NCI-H1694 (cell line): ENCODE measurements at regions not wholly inside any gene's neighbourhood (a gene's known extent, or its start where the extent isn't known, plus 50 kb on each side); places are given as distances from the start of the nearest gene placed in this dataset.

Source experiments
- DNase-seq: peaks from one replicate; lab custom pipeline; 2025; lab: John Stamatoyannopoulos, UW

DNA sequence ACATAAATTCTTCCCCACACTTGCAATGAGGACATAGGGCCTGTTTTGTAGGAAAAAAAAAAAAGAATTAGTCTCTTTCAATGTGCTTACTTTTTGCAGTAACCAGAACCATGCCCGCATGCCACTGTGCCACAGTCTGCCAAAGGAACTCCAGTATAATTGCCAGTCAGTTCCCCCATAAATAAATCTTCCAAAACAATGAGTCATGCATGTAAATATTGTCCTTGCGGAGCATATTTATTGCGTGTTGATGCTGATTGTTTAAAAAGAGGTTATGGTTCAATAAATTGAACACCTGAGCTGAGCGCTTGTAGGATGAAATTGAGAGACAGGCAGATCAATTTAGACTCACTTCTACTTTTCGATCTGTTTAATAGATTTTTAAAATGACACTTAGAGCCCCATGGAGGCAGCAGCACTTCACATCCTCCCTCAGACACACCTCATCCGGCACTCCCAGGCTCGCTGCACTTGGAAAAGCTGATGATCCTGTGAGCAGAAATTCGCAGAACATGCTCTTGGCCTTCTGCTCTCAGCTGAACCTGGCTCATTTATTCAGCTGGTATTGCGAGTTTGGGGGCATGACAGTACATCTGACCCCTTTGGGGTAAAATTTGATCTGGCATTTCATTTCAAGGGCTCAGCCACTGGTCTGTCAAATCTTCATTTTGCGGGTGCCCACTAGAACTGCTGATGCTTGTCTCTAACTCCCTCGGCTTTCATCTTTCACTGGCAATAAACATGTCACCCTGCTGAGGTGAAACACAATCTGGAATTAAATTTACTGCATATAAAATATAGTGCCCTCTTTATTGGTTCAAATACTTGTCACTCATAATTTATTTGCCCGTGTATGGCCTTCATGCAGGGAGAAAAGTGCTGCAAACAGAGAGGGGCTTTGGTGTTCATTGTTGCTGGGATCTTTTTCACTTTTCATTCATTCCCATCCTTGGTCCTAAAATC lies 371.1 kb upstream of the POU3F2 start:
- no peak for DNase-seq

DNA sequence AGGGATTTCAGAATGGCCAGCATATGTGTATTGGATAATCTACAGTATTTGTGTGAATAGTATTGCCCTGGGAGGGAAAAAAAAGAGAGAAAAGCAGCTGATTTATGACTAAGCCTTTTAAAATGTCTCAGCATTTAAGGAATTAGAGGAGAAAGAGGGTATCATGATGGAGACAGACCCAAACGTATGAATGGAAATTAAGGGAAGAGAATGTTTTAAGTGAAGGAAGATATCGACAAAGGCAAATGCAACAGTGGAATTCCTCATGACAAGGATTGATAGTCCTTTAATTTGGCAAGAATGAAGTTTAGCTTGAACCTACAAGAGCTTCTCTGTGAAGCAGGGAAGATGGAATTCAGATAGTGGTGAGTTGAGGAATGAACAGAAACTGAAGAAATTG lies 367.3 kb upstream of the POU3F2 start:
- no peak for DNase-seq

DNA sequence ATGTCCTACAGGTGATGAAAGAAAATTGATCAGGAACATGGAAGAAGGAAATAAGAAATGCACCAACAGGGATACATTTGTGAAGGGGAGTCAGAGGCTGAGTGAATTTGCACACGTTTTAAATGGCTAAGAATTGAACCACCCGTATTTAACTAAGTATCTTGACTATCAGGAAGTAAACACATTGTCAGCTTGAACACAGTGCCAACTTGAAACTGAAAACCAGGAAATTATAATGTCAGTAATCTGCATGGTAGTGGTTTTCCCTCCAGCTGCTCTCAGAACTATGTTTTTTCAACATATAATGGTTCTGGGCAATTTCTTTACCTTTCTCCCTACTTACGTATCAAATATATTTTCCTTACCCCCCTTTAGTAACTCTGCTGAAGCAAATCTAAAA lies 366.5 kb upstream of the POU3F2 start:
- no peak for DNase-seq

DNA sequence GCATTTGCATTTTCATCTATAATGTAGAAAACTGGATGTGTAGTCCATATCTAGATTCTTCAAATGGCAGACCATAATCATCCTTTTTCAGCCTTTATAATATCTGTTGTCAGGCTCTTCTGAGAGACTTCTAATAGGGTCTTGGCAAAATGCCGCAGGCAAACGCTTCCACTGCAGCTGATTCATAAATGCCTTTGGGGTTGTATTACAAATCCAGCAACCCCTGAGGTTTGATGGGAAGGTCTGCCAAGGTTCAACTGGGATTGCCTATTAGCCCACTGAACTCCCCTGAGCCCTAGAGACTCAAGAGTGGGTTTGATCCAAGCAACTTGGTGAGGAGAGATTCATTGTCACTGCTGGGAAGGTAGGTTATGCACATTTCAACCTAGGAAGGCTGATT lies 365.2 kb upstream of the POU3F2 start:
- DNase-seq: no peak

DNA sequence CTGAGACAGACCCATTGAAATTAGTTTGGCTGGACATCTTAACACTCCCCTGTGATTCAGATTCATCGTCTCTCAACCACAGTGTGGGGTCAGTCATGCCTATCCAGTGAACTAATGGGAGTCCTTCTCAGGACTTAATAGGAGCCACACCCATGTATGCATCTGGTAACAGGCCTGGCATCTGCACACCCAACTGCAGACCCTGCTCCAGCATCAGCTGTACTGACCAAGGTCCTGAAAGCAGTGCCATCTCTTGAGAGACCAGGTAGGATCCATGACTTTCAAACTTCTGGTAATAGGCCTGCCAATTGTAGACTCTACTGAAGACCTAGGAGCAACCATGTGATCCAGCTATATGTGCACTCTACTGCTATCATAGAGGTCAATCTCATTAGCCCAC lies 363.6 kb upstream of the POU3F2 start:
- no peak for DNase-seq

DNA sequence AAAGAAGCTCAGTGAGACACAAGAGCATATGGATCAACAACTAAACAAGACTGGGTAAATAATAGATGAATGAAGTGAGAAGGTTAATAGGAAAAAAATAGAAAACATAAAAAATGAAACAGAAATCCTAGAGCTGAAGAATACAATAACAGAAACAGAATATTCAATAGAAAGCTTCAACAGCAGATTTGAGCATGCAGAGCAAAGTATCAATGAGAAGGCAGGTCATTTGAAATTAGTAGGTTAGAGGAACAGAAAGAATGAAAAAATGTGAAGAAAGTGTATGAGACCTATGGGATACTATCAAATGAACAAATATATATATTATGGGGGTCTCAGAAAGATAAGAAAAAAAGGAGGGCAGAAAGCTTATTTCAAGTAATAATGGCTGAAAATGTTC lies 362.9 kb upstream of the POU3F2 start:
- DNase-seq: no peak

DNA sequence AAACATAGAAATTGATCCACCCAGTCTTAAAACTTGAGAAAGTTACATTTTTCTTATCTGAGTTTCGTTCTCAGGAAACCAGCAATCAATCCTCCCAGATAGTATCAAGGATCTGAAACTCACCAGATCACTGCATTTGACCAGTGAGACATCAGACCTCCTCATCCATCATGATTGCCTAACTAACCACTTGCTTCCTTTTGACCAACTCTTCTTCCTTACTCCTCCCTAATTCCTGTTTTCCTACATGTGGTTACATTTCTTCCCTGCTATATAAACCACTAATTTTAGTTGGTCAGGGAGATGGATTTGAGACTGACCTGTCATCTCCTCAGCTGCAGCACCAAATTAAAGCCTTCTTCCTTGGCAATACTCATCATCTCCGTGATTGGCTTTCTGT lies 357.1 kb upstream of the POU3F2 start:
- DNase-seq: no peak

DNA sequence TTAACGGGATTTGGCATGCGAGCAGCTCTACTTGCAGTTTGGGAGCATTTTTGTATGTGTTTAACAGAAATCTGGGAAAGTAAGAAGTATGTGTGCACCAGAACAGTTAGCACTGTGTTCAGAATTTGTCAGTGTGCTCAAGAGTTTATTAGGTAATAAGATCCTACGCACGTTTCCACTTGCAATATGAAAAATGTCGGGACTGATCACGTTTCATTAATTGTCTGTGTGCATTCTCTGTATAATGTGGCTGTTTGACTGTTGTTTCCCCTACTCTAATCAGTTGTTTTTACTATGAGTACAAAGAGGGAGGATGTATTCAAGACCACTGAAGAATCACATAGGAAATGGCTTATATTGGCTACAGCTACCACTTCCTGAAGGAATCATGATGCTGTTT lies 349.7 kb upstream of the POU3F2 start:
- no peak for DNase-seq

DNA sequence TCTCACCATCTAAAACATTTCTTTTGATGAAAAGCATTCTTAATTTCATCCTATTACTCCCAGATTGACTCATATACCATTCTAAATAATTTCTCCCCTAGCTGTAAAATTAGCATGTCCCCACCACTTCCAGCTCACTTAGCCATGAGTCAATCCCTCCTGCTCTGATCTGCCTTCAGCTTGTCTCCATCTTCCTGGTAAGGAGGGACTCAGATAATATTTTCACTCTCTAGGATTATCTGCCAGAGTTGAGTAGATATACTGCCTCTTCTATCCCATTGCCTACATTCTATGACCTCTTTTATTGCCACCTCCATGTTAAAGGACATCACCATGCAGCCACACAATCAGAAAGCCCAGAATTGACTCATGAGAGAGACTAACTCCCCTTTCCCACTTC lies 348.8 kb upstream of the POU3F2 start:
- no peak for DNase-seq

DNA sequence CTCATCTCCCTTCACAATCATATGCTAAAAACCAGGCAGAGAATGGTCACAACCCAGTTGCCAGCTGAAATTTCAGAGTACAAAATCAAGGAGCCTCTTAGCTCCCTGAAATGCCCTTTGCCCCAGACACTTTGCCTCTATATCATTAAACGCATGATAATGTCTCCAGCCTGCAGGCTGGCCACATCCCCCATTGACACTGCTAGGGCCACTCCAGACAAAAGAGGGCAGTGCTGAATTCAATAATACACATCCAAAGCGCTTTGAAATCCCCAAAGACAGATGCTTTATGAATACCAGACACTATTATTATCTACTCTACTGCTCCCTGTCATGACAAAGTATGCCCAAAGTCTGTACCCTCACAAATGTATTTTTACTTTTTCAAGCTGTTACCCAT lies 348.3 kb upstream of the POU3F2 start:
- no peak for DNase-seq

DNA sequence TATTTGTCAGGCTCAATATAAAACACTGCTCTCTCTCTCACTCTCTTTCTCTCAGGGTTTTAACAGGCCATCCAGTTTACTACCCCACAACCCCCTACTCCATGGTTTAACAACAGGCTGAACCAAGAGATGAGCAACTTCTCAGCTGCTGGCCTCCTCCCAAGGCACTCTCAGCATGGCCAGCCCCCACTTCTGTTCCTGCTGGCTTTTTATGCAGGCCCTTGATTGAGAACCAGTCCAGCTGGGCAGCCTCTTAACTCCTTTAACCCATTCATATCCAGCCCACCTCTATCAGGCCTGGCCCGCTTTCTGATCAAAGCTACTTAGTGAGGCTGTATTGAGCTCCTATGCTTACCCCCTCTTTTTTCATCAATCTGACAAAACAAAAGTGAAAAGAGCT lies 346.8 kb upstream of the POU3F2 start:
- DNase-seq: no peak

DNA sequence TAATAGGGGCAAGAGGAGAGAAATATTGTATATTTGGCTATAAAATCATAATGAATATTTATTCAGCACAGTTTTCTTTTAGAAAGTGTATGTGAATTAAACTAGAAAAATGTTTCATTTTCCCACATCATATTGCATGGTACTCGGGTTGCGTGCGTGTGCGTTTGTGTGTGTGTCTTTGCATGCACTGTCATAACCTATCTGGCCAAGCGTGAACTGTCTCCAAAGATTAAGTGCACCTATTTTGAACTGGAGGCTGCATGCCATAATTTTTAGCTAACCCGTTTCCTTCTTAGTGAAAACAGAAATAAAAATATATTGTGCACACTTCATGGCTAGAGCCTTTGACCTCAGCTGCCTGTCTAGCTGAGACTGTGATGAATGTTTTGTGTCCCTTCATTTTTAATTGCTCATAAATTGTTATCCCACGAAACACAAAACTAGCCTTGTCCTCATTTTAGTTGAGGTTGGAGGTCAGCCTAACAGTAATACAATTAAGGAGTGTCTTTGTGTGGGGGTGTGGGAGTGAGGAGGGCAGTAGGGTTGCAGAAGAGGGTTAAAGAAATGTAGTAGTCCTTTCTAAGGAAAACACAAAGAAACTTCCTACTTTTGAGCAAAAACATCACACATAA lies 336.1 kb upstream of the POU3F2 start:
- no peak for DNase-seq

DNA sequence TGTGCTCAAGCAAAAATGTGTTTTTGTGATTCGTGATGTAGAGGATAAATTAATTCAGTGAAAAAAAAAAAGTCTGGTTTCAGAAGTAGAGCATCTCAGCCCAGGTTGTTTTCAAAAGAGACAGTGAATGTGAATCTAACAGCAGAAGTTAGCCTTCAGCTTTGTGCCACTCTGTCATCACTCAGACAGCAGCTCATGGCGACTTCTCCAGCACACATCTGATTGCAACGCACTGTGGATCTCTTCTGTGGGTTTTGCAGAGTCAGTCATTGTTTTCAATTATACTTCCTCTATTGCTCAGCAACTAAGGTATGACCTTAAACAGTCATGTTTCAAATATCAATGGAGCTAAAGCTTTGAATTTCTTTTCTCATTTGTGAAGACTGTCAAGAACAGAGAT lies 335.5 kb upstream of the POU3F2 start:
- DNase-seq: no peak

DNA sequence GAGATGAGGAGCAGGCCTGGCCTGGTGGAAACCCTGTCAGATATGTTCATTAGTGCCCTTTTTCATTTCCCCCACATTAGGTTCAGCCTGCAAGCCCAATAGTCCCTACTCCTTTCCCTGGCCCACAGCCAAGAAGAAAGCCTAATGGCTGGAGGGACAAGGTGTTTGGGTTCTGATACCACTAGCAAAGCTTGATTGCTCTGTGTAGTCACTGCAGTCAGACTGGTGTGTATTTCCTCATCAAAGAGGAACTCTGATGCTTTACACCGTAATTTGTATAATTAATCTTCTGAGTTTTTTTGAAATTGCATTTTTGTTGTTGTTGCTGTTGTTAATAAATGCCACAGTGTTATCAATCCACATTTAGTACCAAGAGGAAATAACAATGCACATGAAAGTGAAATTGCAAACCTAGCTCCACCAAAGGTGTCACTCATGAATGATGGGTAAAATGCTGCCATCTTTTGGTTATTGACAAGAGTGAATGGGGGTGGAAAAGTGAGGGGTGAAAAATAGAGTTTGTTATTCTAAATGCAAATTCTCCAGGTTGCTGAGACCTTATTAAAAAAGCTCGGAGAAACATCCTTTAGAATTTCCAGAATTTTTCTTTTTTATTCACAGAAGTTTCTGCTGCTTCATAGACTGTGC lies 320.2 kb upstream of the POU3F2 start:
- DNase-seq: no peak

DNA sequence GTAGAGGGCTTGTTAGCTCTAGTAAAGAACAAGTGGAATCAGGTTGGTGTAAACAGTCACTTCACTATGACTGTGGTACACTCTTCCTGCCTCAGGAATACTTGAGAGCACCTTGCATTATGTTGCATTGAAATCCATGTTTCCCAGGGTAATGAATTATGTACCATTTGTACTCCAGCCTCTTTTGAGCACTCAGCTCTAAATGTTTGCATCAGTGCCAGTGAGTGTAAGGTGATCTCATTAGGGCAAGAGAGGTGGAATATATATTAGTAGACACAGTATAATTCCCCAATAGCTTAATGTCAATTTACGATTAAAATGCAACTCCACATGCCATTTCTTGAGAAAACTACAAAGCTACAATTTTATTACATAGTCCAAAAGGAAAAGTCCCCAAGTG lies 319.6 kb upstream of the POU3F2 start:
- no peak for DNase-seq

DNA sequence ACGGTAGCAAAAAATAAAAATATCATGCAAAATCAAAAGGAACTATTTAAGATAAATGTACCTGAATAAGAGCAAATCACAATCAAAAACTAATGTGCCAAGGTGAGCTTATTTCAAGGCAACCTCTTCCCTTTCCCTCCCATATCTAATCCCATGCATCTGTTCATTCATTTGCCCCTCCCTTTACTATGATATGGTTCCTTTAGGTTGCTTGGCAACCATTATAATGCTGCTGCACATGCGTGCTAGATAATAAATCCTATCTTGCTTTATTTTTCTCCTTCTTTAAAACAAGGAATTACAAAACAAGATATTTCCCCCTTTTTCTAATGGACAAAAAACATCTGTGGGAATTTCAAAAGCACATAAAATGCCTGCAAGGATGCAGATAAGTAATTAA lies 318.2 kb upstream of the POU3F2 start:
- DNase-seq: no peak

DNA sequence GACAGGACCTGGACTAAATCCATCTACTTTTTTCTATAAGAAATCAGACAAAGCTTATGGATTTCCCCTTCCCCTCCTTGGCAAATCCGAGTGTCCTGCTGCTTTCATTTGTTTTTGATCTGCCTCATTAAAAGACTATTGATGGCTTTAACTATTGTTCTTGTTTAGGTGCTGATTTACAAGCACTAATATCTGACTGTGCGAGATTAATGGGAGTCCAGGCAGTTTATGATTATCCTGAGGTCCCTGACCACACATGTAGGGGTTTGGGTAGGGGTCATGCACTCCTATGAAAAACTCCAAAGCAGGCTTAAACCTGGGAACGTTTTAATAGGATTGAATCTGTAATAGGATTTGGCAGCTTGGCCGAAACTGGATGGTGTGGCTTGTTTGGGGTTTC lies 317.5 kb upstream of the POU3F2 start:
- no peak for DNase-seq

DNA sequence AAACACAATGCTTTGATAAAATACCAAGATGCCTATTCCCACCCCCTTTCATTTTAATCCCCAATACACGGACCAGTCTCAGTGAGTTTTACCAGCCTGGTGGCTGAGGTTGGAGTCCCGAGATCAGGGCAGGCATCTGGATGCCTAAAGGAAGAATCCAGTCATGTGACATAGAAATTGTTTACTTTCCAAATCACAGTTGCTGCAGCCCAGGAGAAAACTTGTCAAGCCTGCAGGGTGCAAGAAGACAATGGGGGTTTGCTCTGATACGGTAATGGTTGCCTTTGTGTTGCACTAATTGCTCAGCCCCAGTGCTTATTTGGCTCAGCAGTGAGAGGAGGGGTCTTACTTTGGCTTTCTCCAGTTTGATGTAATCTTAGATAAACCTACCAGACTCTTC lies 308.5 kb upstream of the POU3F2 start:
- no peak for DNase-seq

DNA sequence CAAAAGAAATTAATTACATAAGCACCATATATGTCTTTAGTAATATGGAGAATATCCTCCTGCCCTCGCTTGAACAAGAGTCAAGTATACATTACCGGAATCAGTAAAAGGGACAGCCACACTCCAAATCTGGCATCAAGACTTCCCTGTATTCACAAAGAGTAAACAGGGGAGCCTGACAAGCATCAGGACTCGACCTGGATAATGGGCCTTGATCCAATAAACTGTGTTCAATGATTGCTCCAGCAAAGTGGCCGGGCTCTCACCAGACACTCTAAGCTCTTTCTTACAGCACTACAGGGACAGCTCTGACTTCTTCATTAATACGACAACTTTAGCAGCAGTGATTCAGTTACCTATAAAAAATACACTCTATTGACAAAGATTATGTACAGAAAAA lies 307.9 kb upstream of the POU3F2 start:
- no peak for DNase-seq

DNA sequence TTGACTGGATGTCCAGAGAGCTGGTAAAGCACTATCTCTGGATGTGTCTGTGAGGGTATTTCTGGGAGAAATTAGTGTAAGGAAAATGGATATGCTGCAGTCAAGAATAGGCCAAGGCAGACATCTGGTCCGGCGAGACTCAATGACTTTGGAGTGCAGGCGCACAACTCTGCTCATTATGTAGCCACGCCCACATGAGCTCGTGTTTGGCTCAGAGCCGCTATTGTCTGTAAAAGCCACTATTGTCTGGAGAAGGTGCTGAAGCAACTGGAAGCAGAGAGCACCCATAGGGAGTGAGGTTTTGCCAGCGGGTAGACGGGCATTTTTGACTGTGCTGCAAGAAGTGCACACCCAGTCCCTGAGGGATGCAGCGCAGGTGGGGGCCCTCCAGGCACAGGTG lies 305.0 kb upstream of the POU3F2 start:
- no peak for DNase-seq

DNA sequence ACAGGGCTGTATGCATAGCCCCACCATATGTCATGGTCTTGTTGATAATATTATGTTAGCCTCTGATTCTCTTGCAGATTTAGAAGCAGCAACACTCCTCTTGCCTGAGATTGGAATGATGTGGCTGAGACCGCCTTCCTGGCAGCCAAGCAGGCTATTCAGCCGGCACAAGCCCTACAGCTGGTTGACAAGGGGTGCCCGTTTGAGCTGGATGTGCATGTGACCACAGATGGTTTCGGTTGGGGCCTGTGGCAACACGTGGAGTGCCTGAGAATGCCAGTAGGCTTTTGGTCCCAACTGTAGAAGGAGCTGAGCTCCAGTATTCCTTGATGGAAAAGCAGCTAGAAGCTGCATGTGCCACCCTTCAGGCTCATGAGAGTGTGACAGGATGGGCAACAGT lies 303.6 kb upstream of the POU3F2 start:
- DNase-seq: no peak

DNA sequence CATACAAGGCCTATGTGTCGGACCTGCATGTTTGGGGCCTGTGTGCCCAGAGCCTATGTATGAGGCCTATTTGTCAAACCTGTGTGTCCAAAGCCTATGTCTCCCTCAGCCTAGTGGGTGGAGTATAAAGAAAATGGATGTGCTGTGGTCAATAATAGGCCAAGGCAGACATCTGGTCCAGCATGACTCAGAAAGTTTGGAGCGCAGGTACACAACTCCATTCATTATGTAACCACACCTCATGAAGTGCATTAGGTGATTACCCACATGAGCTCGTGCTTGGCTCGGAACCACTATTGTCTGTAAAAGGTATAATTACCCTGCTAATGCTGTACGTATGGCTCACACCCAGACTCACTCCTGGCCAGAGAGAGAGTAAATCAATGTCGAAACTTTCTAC lies 302.4 kb upstream of the POU3F2 start:
- DNase-seq: no peak

DNA sequence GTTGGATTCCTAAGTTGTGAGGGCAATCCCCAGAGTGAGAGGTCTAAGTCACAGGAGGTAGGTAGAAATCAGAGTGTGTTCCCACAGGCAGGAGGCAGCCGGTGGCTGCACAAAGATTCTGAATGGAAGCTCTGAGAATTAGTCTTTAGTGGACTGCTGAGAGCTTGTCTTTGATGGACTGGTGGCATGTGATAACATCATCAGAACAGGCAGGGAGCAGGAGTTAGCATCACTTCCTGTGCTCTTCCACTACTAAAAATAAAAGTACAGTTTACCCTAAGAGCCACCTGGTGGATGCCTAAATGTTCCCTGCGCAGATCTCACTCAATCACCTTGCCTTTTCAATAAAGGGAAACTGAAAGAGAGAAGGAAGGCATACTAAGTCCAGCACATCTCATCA lies 294.6 kb upstream of the POU3F2 start:
- DNase-seq: no peak
